Nephron progenitor cell (in vitro differentiated cells): ENCODE measurements at regions not wholly inside any gene's neighbourhood (a gene's known extent, or its start where the extent isn't known, plus 50 kb on each side); places are given as distances from the start of the nearest gene placed in this dataset.

Source experiments
- DNase-seq: peaks from one replicate; pipeline ENCODE4 v3.0.0; 2021
- H3K27ac Mint-ChIP-seq: 2 replicates; pipeline ENCODE4 v1.8.0; 2021; ENCODE audit warnings: mild to moderate bottlenecking, moderate library complexity, mixed read lengths
- H3K27me3 Mint-ChIP-seq: 2 replicates; pipeline ENCODE4 v1.8.0; 2021; ENCODE audit warnings: mild to moderate bottlenecking, low read depth, mixed read lengths; ENCODE audit not compliant: poor library complexity
- H3K36me3 Mint-ChIP-seq: 2 replicates; pipeline ENCODE4 v1.8.0; 2021; ENCODE audit warnings: low read depth, mixed read lengths
- H3K4me1 Mint-ChIP-seq: 2 replicates; pipeline ENCODE4 v1.8.0; 2021; ENCODE audit warnings: mixed read lengths
- H3K4me3 Mint-ChIP-seq: 2 replicates; pipeline ENCODE4 v1.8.0; 2021; ENCODE audit warnings: mild to moderate bottlenecking, moderate library complexity, mixed read lengths
- H3K9me3 Mint-ChIP-seq: 2 replicates; pipeline ENCODE4 v1.8.0; 2021; ENCODE audit warnings: mild to moderate bottlenecking, moderate library complexity, mixed read lengths
- TF ChIP-seq, protein P1 (sequence below): fragments of 200-600 bp; sonication (generic); IDR thresholded peaks from 2 replicates; pipeline ENCODE4 v1.5.0; 2021; ENCODE audit warnings: antibody characterized with exemption

DNA sequence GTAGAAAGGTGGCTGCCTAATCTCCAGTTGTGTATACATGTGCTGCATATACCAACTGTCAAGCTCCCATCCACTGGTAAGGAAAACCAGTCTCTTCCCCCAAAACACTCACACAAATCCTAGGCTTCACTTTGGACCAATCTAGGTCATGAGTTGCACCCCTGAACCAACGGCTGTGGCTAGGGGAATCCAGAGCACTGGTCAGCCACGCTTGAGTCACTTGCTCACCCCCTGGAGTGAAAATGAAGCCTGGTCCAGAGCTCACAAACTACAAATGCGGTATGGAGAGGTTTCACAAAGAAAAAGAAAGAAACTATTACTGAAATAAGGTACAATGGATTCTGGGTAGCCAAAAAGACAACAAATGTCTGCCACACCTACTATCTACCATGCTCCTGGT, 66.1 kb upstream of the NLK start:
- no peaks in the 10 kb centered on the region for H3K9me3 Mint-ChIP-seq
- no peak overlapping the region for H3K4me3 Mint-ChIP-seq
- H3K4me1 Mint-ChIP-seq = no peaks in the 10 kb centered on the region
- no peak overlapping the region for H3K27ac Mint-ChIP-seq
- H3K36me3 Mint-ChIP-seq = no peaks in the 10 kb centered on the region
- TF ChIP-seq, protein P1, sequence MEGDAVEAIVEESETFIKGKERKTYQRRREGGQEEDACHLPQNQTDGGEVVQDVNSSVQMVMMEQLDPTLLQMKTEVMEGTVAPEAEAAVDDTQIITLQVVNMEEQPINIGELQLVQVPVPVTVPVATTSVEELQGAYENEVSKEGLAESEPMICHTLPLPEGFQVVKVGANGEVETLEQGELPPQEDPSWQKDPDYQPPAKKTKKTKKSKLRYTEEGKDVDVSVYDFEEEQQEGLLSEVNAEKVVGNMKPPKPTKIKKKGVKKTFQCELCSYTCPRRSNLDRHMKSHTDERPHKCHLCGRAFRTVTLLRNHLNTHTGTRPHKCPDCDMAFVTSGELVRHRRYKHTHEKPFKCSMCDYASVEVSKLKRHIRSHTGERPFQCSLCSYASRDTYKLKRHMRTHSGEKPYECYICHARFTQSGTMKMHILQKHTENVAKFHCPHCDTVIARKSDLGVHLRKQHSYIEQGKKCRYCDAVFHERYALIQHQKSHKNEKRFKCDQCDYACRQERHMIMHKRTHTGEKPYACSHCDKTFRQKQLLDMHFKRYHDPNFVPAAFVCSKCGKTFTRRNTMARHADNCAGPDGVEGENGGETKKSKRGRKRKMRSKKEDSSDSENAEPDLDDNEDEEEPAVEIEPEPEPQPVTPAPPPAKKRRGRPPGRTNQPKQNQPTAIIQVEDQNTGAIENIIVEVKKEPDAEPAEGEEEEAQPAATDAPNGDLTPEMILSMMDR = no peak
- no peak for DNase-seq
- H3K27me3 Mint-ChIP-seq = peaks cover 7% of the 10 kb centered on the region

DNA sequence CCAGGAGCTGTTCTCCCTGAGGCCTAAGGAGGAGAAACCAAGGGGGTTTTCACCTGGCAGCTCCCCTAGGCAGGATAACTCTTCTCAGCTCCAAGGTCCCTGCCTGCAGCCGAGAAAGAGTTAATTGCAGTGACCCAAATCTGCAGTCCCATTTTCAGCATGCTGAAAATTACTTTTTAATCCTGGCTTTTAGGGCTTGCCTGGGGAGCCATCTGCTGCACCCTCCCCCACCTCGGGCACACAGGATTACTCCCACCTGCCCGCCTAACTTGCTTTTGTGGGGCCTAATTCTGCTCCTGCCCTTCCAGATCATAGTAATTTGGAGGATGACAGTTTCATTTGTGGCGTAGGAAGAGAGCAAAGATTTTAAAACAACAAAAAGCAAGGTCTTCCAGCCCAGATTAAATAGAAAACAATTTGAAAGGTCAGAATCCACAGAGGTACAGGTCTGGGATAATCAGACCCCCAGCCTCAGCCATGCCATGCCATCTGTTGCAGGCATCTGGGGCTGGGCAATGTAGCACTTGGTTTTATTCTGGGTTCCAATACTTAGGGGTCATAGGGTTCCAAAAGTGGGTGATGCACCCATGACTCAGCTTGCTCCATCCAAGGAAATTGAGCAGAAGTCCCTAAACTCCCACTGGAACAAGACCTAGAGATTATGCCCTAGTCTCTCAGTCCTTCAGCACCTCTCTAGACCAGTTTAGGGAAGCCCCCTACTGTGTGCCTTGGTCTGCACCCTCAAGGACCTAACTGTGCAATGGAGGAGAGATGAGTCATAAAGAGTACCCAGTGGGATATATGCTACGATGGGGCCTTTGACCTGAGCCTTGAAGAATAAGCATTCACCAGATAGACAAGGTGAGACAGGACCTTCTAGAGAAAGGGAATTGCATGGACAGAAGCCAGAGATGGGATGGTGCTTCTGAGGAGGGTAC, 64.5 kb upstream of the NLK start:
- Mint-ChIP-seq H3K27ac (no peak overlapping the region), H3K36me3 (no peaks in the 10 kb centered on the region), H3K4me1 (no peaks in the 10 kb centered on the region), H3K4me3 (no peak overlapping the region), H3K9me3 (no peaks in the 10 kb centered on the region), H3K27me3 (peaks cover 10% of the 10 kb centered on the region)
- DNase-seq = no peak
- TF ChIP-seq, protein P1 = no peak

DNA sequence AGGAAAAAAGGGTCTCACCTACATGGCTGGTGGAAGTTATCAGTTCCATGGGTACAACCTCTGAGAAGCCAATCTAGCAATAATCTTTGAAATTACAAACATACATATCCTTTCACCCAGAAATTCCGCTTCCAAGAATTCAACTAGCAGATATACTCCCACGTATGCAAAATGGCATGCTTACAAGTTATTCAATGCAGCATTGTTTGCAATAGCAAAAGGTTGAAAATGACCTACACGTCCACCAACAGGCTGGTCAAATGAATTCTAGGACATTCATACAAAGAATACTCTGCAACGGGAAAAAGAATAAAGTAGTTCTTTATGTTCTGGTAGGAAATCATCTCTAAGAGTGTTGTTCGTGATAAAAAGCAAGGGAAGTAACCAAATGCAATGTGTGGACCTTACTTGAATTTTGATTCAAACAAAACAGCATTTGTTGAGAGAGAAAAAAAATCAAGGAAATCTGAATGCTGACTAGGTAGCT, 63.7 kb upstream of the NLK start:
- H3K36me3 Mint-ChIP-seq = no peaks in the 10 kb centered on the region
- H3K27ac Mint-ChIP-seq = no peak overlapping the region
- TF ChIP-seq, protein P1 = no peak
- DNase-seq = no peak
- H3K27me3 Mint-ChIP-seq = peaks cover 10% of the 10 kb centered on the region
- H3K4me1 Mint-ChIP-seq = no peaks in the 10 kb centered on the region
- H3K4me3 Mint-ChIP-seq = no peak overlapping the region
- no peaks in the 10 kb centered on the region for H3K9me3 Mint-ChIP-seq

DNA sequence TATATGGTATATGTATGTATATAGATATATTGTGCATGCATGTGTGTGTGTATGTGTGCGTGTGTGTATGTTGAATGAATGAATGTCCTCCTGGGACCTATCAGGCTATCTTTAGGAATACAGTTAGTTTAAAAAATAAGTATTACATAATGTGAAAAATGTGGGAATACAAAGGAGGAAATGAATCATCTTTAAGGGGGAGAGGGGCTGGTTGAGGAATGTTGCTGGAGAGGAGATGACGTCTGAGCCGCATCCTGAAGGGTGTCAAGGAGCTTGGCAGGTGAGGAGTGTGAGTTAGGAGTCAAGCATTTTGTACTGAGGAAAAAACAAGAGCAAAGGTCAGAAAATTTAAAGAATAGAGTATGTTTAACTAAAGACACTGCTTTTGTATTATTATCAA, 62.4 kb upstream of the NLK start:
- Mint-ChIP-seq H3K27me3 (peaks cover 16% of the 10 kb centered on the region), H3K36me3 (no peaks in the 10 kb centered on the region), H3K27ac (no peak overlapping the region), H3K4me1 (no peaks in the 10 kb centered on the region), H3K9me3 (no peaks in the 10 kb centered on the region), H3K4me3 (no peak overlapping the region)
- TF ChIP-seq, protein P1 = no peak
- no peak for DNase-seq

DNA sequence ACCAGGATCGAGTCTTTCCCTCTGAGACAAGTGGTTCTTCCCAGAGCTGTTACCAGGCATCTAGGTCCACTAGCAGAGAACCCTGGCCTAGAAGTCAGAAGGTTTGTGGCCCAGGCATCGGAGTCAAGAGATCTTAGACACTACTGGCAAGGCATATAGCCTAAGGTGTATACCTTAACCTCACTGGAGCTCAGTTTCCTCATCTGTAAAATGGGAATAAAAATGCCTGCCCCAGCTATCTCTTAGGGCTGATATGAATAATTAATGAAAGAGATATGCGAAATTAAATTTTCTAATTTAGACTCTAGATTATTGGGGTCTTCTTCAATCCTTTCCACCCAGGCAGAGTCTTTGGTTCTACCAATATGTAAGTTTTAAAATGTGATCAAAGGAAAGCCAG, 60.5 kb upstream of the NLK start:
- no peak overlapping the region for H3K4me3 Mint-ChIP-seq
- no peaks in the 10 kb centered on the region for H3K36me3 Mint-ChIP-seq
- H3K27me3 Mint-ChIP-seq = peaks cover 16% of the 10 kb centered on the region
- TF ChIP-seq, protein P1 = no peak
- peaks cover 6% of the 10 kb centered on the region for H3K4me1 Mint-ChIP-seq
- H3K27ac Mint-ChIP-seq = no peak overlapping the region
- no peak for DNase-seq
- no peaks in the 10 kb centered on the region for H3K9me3 Mint-ChIP-seq

DNA sequence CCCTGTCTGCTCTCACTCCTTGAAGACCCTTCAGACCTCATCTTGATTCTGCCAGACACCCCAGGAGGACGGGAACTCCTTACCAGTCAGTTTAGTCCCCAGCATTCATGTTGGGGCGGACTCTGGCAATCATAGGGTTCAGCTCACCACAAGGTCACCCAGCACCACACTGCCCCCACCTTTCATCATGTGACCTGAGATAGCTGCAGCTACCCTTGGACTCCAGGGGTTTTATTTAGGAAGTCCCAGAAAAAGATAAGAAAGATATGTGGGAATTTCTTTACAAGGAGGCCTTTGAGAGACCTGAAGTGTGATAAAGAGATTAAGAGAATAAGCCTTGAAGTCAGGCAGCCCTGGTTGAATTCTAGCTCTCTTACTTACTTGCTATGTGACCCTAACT, 59.8 kb upstream of the NLK start:
- no peak for DNase-seq
- Mint-ChIP-seq H3K27me3 (peaks cover 16% of the 10 kb centered on the region), H3K4me3 (no peak overlapping the region), H3K9me3 (no peaks in the 10 kb centered on the region), H3K36me3 (no peaks in the 10 kb centered on the region), H3K27ac (no peak overlapping the region), H3K4me1 (peaks cover 6% of the 10 kb centered on the region)
- TF ChIP-seq, protein P1 = no peak
